ENCODE measurements at regions not wholly inside any gene's neighbourhood (a gene's known extent, or its start where the extent isn't known, plus 50 kb on each side); places are given as distances from the start of the nearest gene placed in this dataset.

GRCh38 chr9:38249587-38250210 is 142.8 kb upstream of the ALDH1B1 start:
- TF ChIP-seq RAD21 (IDR thresholded peaks at IDR 0.05), result no peak
- no peak for TF ChIP-seq MAX (IDR thresholded peaks at IDR 0.05)
- no peak for TF ChIP-seq RXRA (IDR thresholded peaks at IDR 0.05)
- Histone ChIP-seq H3K4me1 (ENCODE audit: control insufficient read depth in 4 of 4, insufficient read depth in 4 of 4, low read length in 3 of 4) (no peaks in the 10 kb centered on the region), H3K9ac (ENCODE audit: low read depth in 1 of 2, low read length in 2 of 2) (no peak overlapping the region), H3K27me3 (ENCODE audit: control insufficient read depth in 4 of 4, insufficient read depth in 4 of 4, low read length in 3 of 4) (no peaks in the 10 kb centered on the region), H3K9me3 (ENCODE audit: control insufficient read depth in 4 of 4, low read length in 3 of 4) (peaks cover 0 to 2% (median 0%) of the 10 kb centered on the region in 4 donors), H3K4me3 (ENCODE audit: low read depth in 1 of 3, low read length in 3 of 3) (no peak overlapping the region), H3K27ac (ENCODE audit: low read depth in 1 of 2, low read length in 2 of 2) (no peak overlapping the region), H3K36me3 (ENCODE audit: control insufficient read depth in 4 of 4, insufficient read depth in 3 of 4, low read depth in 1 of 4, low read length in 3 of 4) (no peaks in the 10 kb centered on the region)
- DNase-seq (ENCODE audit: low spot score), result no peak
- WGBS, result 78% methylated on average over 6 of the region's 6 CpGs

- H3K4me3 ChIP-seq (ENCODE audit: low read depth in 1 of 3, low read length in 3 of 3), result no peak overlapping the region
- no peak overlapping the region for H3K9ac ChIP-seq (ENCODE audit: low read depth in 1 of 2, low read length in 2 of 2)
- H3K27ac ChIP-seq (ENCODE audit: low read depth in 1 of 2, low read length in 2 of 2), result no peak overlapping the region
- 81% methylated on average over 3 of the region's 3 CpGs for whole genome bisulfite sequencing
- H3K36me3 ChIP-seq (ENCODE audit: control insufficient read depth in 4 of 4, insufficient read depth in 3 of 4, low read depth in 1 of 4, low read length in 3 of 4), result no peaks in the 10 kb centered on the region
- H3K9me3 ChIP-seq (ENCODE audit: control insufficient read depth in 4 of 4, low read length in 3 of 4), result peaks cover 0 to 2% (median 0%) of the 10 kb centered on the region in 4 donors
- DNase-seq (ENCODE audit: low spot score), result no peak
- H3K27me3 ChIP-seq (ENCODE audit: control insufficient read depth in 4 of 4, insufficient read depth in 4 of 4, low read length in 3 of 4), result no peaks in the 10 kb centered on the region
- H3K4me1 ChIP-seq (ENCODE audit: control insufficient read depth in 4 of 4, insufficient read depth in 4 of 4, low read length in 3 of 4), result no peaks in the 10 kb centered on the region
- TF ChIP-seq GABPA (IDR thresholded peaks at IDR 0.05 in 1 of 2, conservative IDR thresholded peaks at IDR 0.05 in 1 of 2), result no peak
- no peak for TF ChIP-seq HNF4G (IDR thresholded peaks at IDR 0.05)
- TF ChIP-seq ATF3 (IDR thresholded peaks at IDR 0.05), result no peak
- no peak for TF ChIP-seq FOXA1 (IDR thresholded peaks at IDR 0.05)
- no peak for TF ChIP-seq RAD21 (IDR thresholded peaks at IDR 0.05)
- no peak for TF ChIP-seq TAF1 (conservative IDR thresholded peaks at IDR 0.05)
- no peak for TF ChIP-seq HNF4A (conservative IDR thresholded peaks at IDR 0.05)
- no peak for TF ChIP-seq JUND (IDR thresholded peaks at IDR 0.05)
- no peak for TF ChIP-seq NR2F2 (IDR thresholded peaks at IDR 0.05)
- no peak for TF ChIP-seq SP1 (IDR thresholded peaks at IDR 0.05)
- TF ChIP-seq FOXA2 (IDR thresholded peaks at IDR 0.05), result no peak
- no peak for TF ChIP-seq MAX (IDR thresholded peaks at IDR 0.05)
- no peak for TF ChIP-seq REST (IDR thresholded peaks at IDR 0.05)
- no peak for TF ChIP-seq ZBTB33 (IDR thresholded peaks at IDR 0.05)
- no peak for TF ChIP-seq RXRA (IDR thresholded peaks at IDR 0.05)
- no peak for TF ChIP-seq CTCF (IDR thresholded peaks at IDR 0.05; ENCODE audit: low read depth, low read length, missing input control)
- no peak for TF ChIP-seq YY1 (IDR thresholded peaks at IDR 0.05)
These were observed 143.5 kb upstream of the ALDH1B1 start for GRCh38 chr9:38249049-38249448.

Data from liver (tissue), 8 donors.